ENCODE measurements at regions not wholly inside any gene's neighbourhood (a gene's known extent, or its start where the extent isn't known, plus 50 kb on each side); places are given as distances from the start of the nearest gene placed in this dataset.
A peak's percentile ranks its signal among the peaks of the same experiment; 100 is the strongest.

- Histone ChIP-seq H4K8ac (ENCODE audit: low read depth, low read length) (no peak overlapping the region), H3K27me3 (ENCODE audit: insufficient read depth, low read length, poor library complexity) (no peaks in the 10 kb centered on the region), H2AK5ac (ENCODE audit: low read length) (no peak overlapping the region), H3K79me1 (ENCODE audit: low read length) (no peaks in the 10 kb centered on the region), H3K36me3 (ENCODE audit: control insufficient read depth, insufficient read depth, low read length) (no peaks in the 10 kb centered on the region), H3K23ac (ENCODE audit: low read length) (no peak overlapping the region), H3K27ac (ENCODE audit: low read depth, low read length) (no peak overlapping the region), H3K4me3 (ENCODE audit: low read length) (no peak overlapping the region), H2BK15ac (replicated peaks; ENCODE audit: low read depth) (no peak overlapping the region), H3K9ac (ENCODE audit: low read length) (no peak overlapping the region), H3K18ac (ENCODE audit: low read length) (no peak overlapping the region), H2BK5ac (ENCODE audit: low read length) (no peak overlapping the region), H3K4ac (ENCODE audit: low read depth, low read length) (no peak overlapping the region), H4K5ac (ENCODE audit: low read length) (no peak overlapping the region), H2BK120ac (ENCODE audit: low read depth, low read length) (no peak overlapping the region), H3K79me2 (ENCODE audit: control insufficient read depth, insufficient read depth, low read length) (no peaks in the 10 kb centered on the region), H3K4me2 (ENCODE audit: low read length) (no peak overlapping the region), H3K56ac (ENCODE audit: low read length) (no peak overlapping the region), H3K4me1 (ENCODE audit: control insufficient read depth, low read depth, low read length) (no peaks in the 10 kb centered on the region)
- no CpG with 5 or more reads among the region's 1 CpG for WGBS (ENCODE audit: extremely low coverage, insufficient coverage, low lambda C conversion rate)
- DNase-seq, result no peak
Measured at GRCh38 chr11:39589391-39589790, 1870.1 kb downstream of the LRRC4C start.

- no peak overlapping the region for H2BK5ac ChIP-seq (ENCODE audit: low read length)
- DNase-seq, result no peak
- no peaks in the 10 kb centered on the region for H3K4me1 ChIP-seq (ENCODE audit: control insufficient read depth, low read depth, low read length)
- H3K4me3 ChIP-seq (ENCODE audit: low read length), result no peak overlapping the region
- H3K18ac ChIP-seq (ENCODE audit: low read length), result no peak overlapping the region
- no peak overlapping the region for H4K8ac ChIP-seq (ENCODE audit: low read depth, low read length)
- no peak overlapping the region for H3K27ac ChIP-seq (ENCODE audit: low read depth, low read length)
- no peaks in the 10 kb centered on the region for H3K36me3 ChIP-seq (ENCODE audit: control insufficient read depth, insufficient read depth, low read length)
- no peak overlapping the region for H2BK15ac ChIP-seq (replicated peaks; ENCODE audit: low read depth)
- WGBS (ENCODE audit: extremely low coverage, insufficient coverage, low lambda C conversion rate), result 100% methylated on average over 1 of the region's 1 CpG
- no peak overlapping the region for H3K56ac ChIP-seq (ENCODE audit: low read length)
- H3K4me2 ChIP-seq (ENCODE audit: low read length), result no peak overlapping the region
- no peak overlapping the region for H3K9ac ChIP-seq (ENCODE audit: low read length)
- H3K4ac ChIP-seq (ENCODE audit: low read depth, low read length), result no peak overlapping the region
- H3K79me1 ChIP-seq (ENCODE audit: low read length), result no peaks in the 10 kb centered on the region
- no peaks in the 10 kb centered on the region for H3K27me3 ChIP-seq (ENCODE audit: insufficient read depth, low read length, poor library complexity)
- H3K79me2 ChIP-seq (ENCODE audit: control insufficient read depth, insufficient read depth, low read length), result no peaks in the 10 kb centered on the region
- H2AK5ac ChIP-seq (ENCODE audit: low read length), result no peak overlapping the region
- H4K5ac ChIP-seq (ENCODE audit: low read length), result no peak overlapping the region
- no peak overlapping the region for H2BK120ac ChIP-seq (ENCODE audit: low read depth, low read length)
- H3K23ac ChIP-seq (ENCODE audit: low read length), result no peak overlapping the region
Measured at GRCh38 chr11:39586036-39586435, 1873.4 kb downstream of the LRRC4C start.

GRCh38 chr11:39571081-39571480 is 1888.4 kb downstream of the LRRC4C start:
- no peaks in the 10 kb centered on the region for H3K79me1 ChIP-seq (ENCODE audit: low read length)
- H4K8ac ChIP-seq (ENCODE audit: low read depth, low read length), result no peak overlapping the region
- H3K27ac ChIP-seq (ENCODE audit: low read depth, low read length), result no peak overlapping the region
- H3K56ac ChIP-seq (ENCODE audit: low read length), result no peak overlapping the region
- no peak overlapping the region for H4K5ac ChIP-seq (ENCODE audit: low read length)
- no peak overlapping the region for H2BK120ac ChIP-seq (ENCODE audit: low read depth, low read length)
- no peak overlapping the region for H3K4me3 ChIP-seq (ENCODE audit: low read length)
- no peak overlapping the region for H2BK15ac ChIP-seq (replicated peaks; ENCODE audit: low read depth)
- H2AK5ac ChIP-seq (ENCODE audit: low read length), result no peak overlapping the region
- no peaks in the 10 kb centered on the region for H3K79me2 ChIP-seq (ENCODE audit: control insufficient read depth, insufficient read depth, low read length)
- no peaks in the 10 kb centered on the region for H3K27me3 ChIP-seq (ENCODE audit: insufficient read depth, low read length, poor library complexity)
- H3K18ac ChIP-seq (ENCODE audit: low read length), result no peak overlapping the region
- H3K36me3 ChIP-seq (ENCODE audit: control insufficient read depth, insufficient read depth, low read length), result no peaks in the 10 kb centered on the region
- H3K4me1 ChIP-seq (ENCODE audit: control insufficient read depth, low read depth, low read length), result no peaks in the 10 kb centered on the region
- no peak overlapping the region for H3K4me2 ChIP-seq (ENCODE audit: low read length)
- H2BK5ac ChIP-seq (ENCODE audit: low read length), result no peak overlapping the region
- H3K23ac ChIP-seq (ENCODE audit: low read length), result no peak overlapping the region
- no peak overlapping the region for H3K4ac ChIP-seq (ENCODE audit: low read depth, low read length)
- H3K9ac ChIP-seq (ENCODE audit: low read length), result no peak overlapping the region
- DNase-seq, result no peak

GRCh38 chr11:39570526-39570925 is 1888.9 kb downstream of the LRRC4C start:
- no peak overlapping the region for H2BK120ac ChIP-seq (ENCODE audit: low read depth, low read length)
- no peak overlapping the region for H3K4me3 ChIP-seq (ENCODE audit: low read length)
- H3K4me2 ChIP-seq (ENCODE audit: low read length), result no peak overlapping the region
- H3K4ac ChIP-seq (ENCODE audit: low read depth, low read length), result no peak overlapping the region
- H3K56ac ChIP-seq (ENCODE audit: low read length), result no peak overlapping the region
- H3K4me1 ChIP-seq (ENCODE audit: control insufficient read depth, low read depth, low read length), result no peaks in the 10 kb centered on the region
- H3K23ac ChIP-seq (ENCODE audit: low read length), result no peak overlapping the region
- no peak overlapping the region for H4K8ac ChIP-seq (ENCODE audit: low read depth, low read length)
- H3K27ac ChIP-seq (ENCODE audit: low read depth, low read length), result no peak overlapping the region
- no peak overlapping the region for H3K9ac ChIP-seq (ENCODE audit: low read length)
- no peaks in the 10 kb centered on the region for H3K79me1 ChIP-seq (ENCODE audit: low read length)
- no peaks in the 10 kb centered on the region for H3K36me3 ChIP-seq (ENCODE audit: control insufficient read depth, insufficient read depth, low read length)
- H3K18ac ChIP-seq (ENCODE audit: low read length), result no peak overlapping the region
- H4K5ac ChIP-seq (ENCODE audit: low read length), result no peak overlapping the region
- no peak overlapping the region for H2BK5ac ChIP-seq (ENCODE audit: low read length)
- no peak overlapping the region for H2AK5ac ChIP-seq (ENCODE audit: low read length)
- DNase-seq, result no peak
- no peaks in the 10 kb centered on the region for H3K79me2 ChIP-seq (ENCODE audit: control insufficient read depth, insufficient read depth, low read length)
- no peak overlapping the region for H2BK15ac ChIP-seq (replicated peaks; ENCODE audit: low read depth)
- no peaks in the 10 kb centered on the region for H3K27me3 ChIP-seq (ENCODE audit: insufficient read depth, low read length, poor library complexity)

GRCh38 chr11:39569789-39570188 is 1889.7 kb downstream of the LRRC4C start:
- Histone ChIP-seq H2BK120ac (ENCODE audit: low read depth, low read length) (no peak overlapping the region), H4K8ac (ENCODE audit: low read depth, low read length) (no peak overlapping the region), H3K79me1 (ENCODE audit: low read length) (no peaks in the 10 kb centered on the region), H2AK5ac (ENCODE audit: low read length) (no peak overlapping the region), H3K4me3 (ENCODE audit: low read length) (no peak overlapping the region), H3K4me2 (ENCODE audit: low read length) (no peak overlapping the region), H3K4ac (ENCODE audit: low read depth, low read length) (no peak overlapping the region), H3K27me3 (ENCODE audit: insufficient read depth, low read length, poor library complexity) (no peaks in the 10 kb centered on the region), H4K5ac (ENCODE audit: low read length) (no peak overlapping the region), H2BK5ac (ENCODE audit: low read length) (no peak overlapping the region), H3K36me3 (ENCODE audit: control insufficient read depth, insufficient read depth, low read length) (no peaks in the 10 kb centered on the region), H3K79me2 (ENCODE audit: control insufficient read depth, insufficient read depth, low read length) (no peaks in the 10 kb centered on the region), H3K18ac (ENCODE audit: low read length) (no peak overlapping the region), H3K4me1 (ENCODE audit: control insufficient read depth, low read depth, low read length) (no peaks in the 10 kb centered on the region), H3K23ac (ENCODE audit: low read length) (no peak overlapping the region), H3K56ac (ENCODE audit: low read length) (no peak overlapping the region), H2BK15ac (replicated peaks; ENCODE audit: low read depth) (no peak overlapping the region), H3K27ac (ENCODE audit: low read depth, low read length) (no peak overlapping the region), H3K9ac (ENCODE audit: low read length) (no peak overlapping the region)
- WGBS (ENCODE audit: extremely low coverage, insufficient coverage, low lambda C conversion rate), result no CpG with 5 or more reads among the region's 2 CpGs
- DNase-seq, result peak; percentile 1

- no peaks in the 10 kb centered on the region for H3K79me2 ChIP-seq (ENCODE audit: control insufficient read depth, insufficient read depth, low read length)
- H3K4ac ChIP-seq (ENCODE audit: low read depth, low read length), result peak overlapping the region; percentile 16
Measured at GRCh38 chr11:39542460-39542859, 1917.0 kb downstream of the LRRC4C start.

More at GRCh38 chr11:39542460-39542859, 1917.0 kb downstream of the LRRC4C start:
- H3K27me3 ChIP-seq (ENCODE audit: insufficient read depth, low read length, poor library complexity), result no peaks in the 10 kb centered on the region
- H3K79me1 ChIP-seq (ENCODE audit: low read length), result no peaks in the 10 kb centered on the region
- H3K56ac ChIP-seq (ENCODE audit: low read length), result no peak overlapping the region
- no peak overlapping the region for H4K5ac ChIP-seq (ENCODE audit: low read length)
- H3K18ac ChIP-seq (ENCODE audit: low read length), result no peak overlapping the region
- H3K9ac ChIP-seq (ENCODE audit: low read length), result no peak overlapping the region
- no peak overlapping the region for H4K8ac ChIP-seq (ENCODE audit: low read depth, low read length)
- H3K36me3 ChIP-seq (ENCODE audit: control insufficient read depth, insufficient read depth, low read length), result no peaks in the 10 kb centered on the region
- no peak overlapping the region for H3K4me3 ChIP-seq (ENCODE audit: low read length)
- no peak overlapping the region for H2BK120ac ChIP-seq (ENCODE audit: low read depth, low read length)
- H3K23ac ChIP-seq (ENCODE audit: low read length), result no peak overlapping the region
- no peak overlapping the region for H2AK5ac ChIP-seq (ENCODE audit: low read length)
- H2BK5ac ChIP-seq (ENCODE audit: low read length), result no peak overlapping the region
- H2BK15ac ChIP-seq (replicated peaks; ENCODE audit: low read depth), result no peak overlapping the region
- H3K27ac ChIP-seq (ENCODE audit: low read depth, low read length), result peak overlapping the region; percentile 12
- no peak for DNase-seq
- H3K4me1 ChIP-seq (ENCODE audit: control insufficient read depth, low read depth, low read length), result no peaks in the 10 kb centered on the region
- no peak overlapping the region for H3K4me2 ChIP-seq (ENCODE audit: low read length)

All from mesendoderm (in vitro differentiated cells).